ENCODE measurements at regions not wholly inside any gene's neighbourhood (a gene's known extent, or its start where the extent isn't known, plus 50 kb on each side); places are given as distances from the start of the nearest gene placed in this dataset.

DNA sequence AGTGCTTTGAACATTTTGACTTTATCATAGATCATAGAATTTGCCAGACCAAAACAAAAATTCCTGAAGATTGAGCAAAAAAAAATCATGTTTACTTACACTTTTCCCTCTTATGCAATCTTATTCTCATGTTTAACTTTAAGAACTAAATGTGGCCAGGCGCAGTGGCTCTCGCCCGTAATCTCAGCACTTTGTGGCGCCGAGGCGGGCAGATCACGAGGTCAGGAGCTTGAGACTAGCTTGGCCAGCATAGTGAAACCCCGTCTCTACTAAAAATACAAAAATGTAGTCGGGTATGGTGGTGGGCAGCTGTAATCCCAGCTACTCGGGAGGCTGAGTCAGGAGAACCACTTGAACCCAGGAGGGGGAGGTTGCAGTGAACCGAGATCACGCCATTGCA lies 227.9 kb upstream of the KYNU start:
- Histone ChIP-seq H3K4me3 (no peak overlapping the region), H3K9me3 (replicated peaks in 1 of 3) (no peaks in the 10 kb centered on the region), H3K36me3 (replicated peaks in 1 of 2) (no peaks in the 10 kb centered on the region), H3K27ac (no peak overlapping the region), H3K27me3 (no peaks in the 10 kb centered on the region), H3K4me1 (replicated peaks in 1 of 2) (no peaks in the 10 kb centered on the region)
- WGBS, 4 donors = 83 to 94% (median 90%) methylated on average over 12 of the region's 12 CpGs
- TF ChIP-seq, protein P1, sequence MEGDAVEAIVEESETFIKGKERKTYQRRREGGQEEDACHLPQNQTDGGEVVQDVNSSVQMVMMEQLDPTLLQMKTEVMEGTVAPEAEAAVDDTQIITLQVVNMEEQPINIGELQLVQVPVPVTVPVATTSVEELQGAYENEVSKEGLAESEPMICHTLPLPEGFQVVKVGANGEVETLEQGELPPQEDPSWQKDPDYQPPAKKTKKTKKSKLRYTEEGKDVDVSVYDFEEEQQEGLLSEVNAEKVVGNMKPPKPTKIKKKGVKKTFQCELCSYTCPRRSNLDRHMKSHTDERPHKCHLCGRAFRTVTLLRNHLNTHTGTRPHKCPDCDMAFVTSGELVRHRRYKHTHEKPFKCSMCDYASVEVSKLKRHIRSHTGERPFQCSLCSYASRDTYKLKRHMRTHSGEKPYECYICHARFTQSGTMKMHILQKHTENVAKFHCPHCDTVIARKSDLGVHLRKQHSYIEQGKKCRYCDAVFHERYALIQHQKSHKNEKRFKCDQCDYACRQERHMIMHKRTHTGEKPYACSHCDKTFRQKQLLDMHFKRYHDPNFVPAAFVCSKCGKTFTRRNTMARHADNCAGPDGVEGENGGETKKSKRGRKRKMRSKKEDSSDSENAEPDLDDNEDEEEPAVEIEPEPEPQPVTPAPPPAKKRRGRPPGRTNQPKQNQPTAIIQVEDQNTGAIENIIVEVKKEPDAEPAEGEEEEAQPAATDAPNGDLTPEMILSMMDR (IDR thresholded peaks at IDR 0.05) = no peak
- TF ChIP-seq POLR2A (IDR thresholded peaks at IDR 0.05) = no peak
- no peak for DNase-seq
- intact Hi-C loops (cut with DNase I) = no loop called here

DNA sequence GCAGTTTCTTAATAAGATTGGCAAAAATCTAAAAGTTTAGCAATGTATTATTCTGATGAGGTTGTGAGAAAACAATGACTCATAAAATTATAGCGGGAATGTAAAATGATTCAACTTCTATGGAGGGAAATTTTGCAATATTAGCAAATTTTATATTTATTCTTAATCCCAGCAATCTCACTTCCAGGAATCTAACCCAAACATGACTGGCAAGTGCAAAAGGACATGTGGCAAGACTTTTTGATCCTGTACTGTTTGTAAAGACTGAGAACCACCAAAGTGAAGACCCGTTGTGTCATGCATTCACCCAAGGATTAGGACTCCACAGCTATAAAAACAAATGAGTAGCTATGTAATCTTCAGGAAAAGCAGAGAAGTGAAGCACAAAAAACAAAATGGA lies 234.8 kb upstream of the KYNU start:
- intact Hi-C loops (cut with DNase I) = no loop called here
- no peak overlapping the region for H3K27ac ChIP-seq
- H3K9me3 ChIP-seq (replicated peaks in 1 of 3) = no peaks in the 10 kb centered on the region
- no peak overlapping the region for H3K4me3 ChIP-seq
- H3K36me3 ChIP-seq (replicated peaks in 1 of 2) = no peaks in the 10 kb centered on the region
- WGBS, 4 donors = 88 to 89% (median 89%) methylated on average over 2 of the region's 2 CpGs
- DNase-seq = no peak
- TF ChIP-seq, protein P1 (IDR thresholded peaks at IDR 0.05) = no peak
- no peak for TF ChIP-seq POLR2A (IDR thresholded peaks at IDR 0.05)
- no peaks in the 10 kb centered on the region for H3K4me1 ChIP-seq (replicated peaks in 1 of 2)
- no peaks in the 10 kb centered on the region for H3K27me3 ChIP-seq

DNA sequence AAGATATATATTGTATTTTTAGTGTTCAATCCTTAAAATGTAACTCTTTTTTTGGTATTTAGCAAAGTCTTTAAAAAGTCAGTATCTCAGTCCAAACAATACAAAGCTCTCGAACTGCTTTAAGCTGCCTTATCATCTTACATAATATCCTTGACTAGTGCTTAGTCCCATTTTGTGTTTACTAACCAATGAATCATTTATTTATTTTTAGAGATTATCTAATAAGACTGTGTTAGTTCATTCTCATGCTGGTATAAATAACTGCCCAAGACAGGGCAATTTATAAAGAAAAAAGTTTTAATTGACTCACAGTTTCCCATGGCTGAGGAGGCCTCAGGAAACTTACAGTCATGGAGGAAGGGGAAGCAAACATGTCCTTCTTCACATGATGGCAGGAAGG lies 248.3 kb upstream of the KYNU start:
- H3K27ac ChIP-seq = no peak overlapping the region
- H3K9me3 ChIP-seq (replicated peaks in 1 of 3) = no peaks in the 10 kb centered on the region
- intact Hi-C loops (cut with DNase I) = no loop called here
- H3K4me3 ChIP-seq = no peak overlapping the region
- no peaks in the 10 kb centered on the region for H3K4me1 ChIP-seq (replicated peaks in 1 of 2)
- no peaks in the 10 kb centered on the region for H3K36me3 ChIP-seq (replicated peaks in 1 of 2)
- WGBS, 4 donors = 32 to 56% (median 38%) methylated on average over 1 of the region's 1 CpG
- no peaks in the 10 kb centered on the region for H3K27me3 ChIP-seq
- no peak for DNase-seq
- TF ChIP-seq, protein P1 (IDR thresholded peaks at IDR 0.05) = no peak
- no peak for TF ChIP-seq POLR2A (IDR thresholded peaks at IDR 0.05)

DNA sequence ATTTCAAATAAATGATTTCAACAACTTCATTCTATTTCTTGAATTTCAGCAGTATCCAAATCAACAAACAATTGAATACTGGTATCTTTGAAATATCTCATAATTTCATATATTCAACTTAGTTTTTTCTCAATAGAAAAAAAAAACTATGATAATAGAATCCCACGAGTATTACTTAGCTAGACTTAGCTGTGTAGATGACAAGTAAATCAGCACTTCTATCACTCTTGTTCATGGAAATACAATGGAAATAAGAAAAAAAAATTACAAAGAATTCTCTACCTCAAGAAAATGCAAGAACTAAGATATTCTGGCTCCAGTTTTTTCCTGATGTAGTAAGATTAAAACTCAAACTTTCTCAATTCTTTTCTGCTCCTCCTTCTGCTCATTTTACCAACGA lies 256.2 kb upstream of the KYNU start:
- TF ChIP-seq, protein P1 (IDR thresholded peaks at IDR 0.05) = no peak
- no peak for TF ChIP-seq POLR2A (IDR thresholded peaks at IDR 0.05)
- WGBS, 4 donors = 64 to 74% (median 67%) methylated on average over 2 of the region's 2 CpGs
- Histone ChIP-seq H3K27me3 (no peaks in the 10 kb centered on the region), H3K9me3 (replicated peaks in 1 of 3) (no peaks in the 10 kb centered on the region), H3K27ac (no peak overlapping the region), H3K36me3 (replicated peaks in 1 of 2) (no peaks in the 10 kb centered on the region), H3K4me1 (replicated peaks in 1 of 2) (no peaks in the 10 kb centered on the region), H3K4me3 (no peak overlapping the region)
- intact Hi-C loops (cut with DNase I) = no loop called here
- no peak for DNase-seq

Data from adrenal gland (tissue), 9 donors.